T-helper 2 cell (primary cell): ENCODE measurements at regions not wholly inside any gene's neighbourhood (a gene's known extent, or its start where the extent isn't known, plus 50 kb on each side); places are given as distances from the start of the nearest gene placed in this dataset.
"Not testable (repeated sequence)": the region's sequence is repeated elsewhere in the genome, so short reads cannot be mapped to it uniquely, and the experiment has no call there.

Experiments
- DNase-seq, 5 experiments: peaks; one replicate each; pipeline versions ENCODE4 v3.0.0 to v3.0.0-alpha.2; 2012 to 2022

- DNase-seq, result not testable (repeated sequence)
These were observed 249.0 kb downstream of the SLCO4C1 start for GRCh38 chr5:102047073-102047472.

GRCh38 chr5:102040326-102040725 is 255.8 kb downstream of the SLCO4C1 start:
- DNase-seq, result no peak

- DNase-seq, result no peak
These were observed 259.2 kb downstream of the SLCO4C1 start for GRCh38 chr5:102036927-102037326.

GRCh38 chr5:102031711-102032110 is 264.4 kb downstream of the SLCO4C1 start:
- no peak for DNase-seq

GRCh38 chr5:102018690-102019089 is 277.4 kb downstream of the SLCO4C1 start:
- no peak for DNase-seq

GRCh38 chr5:102018279-102018678 is 277.8 kb downstream of the SLCO4C1 start:
- DNase-seq, result no peak

GRCh38 chr5:102014371-102014770 is 281.7 kb downstream of the SLCO4C1 start:
- no peak for DNase-seq

GRCh38 chr5:102010644-102011043 is 285.4 kb downstream of the SLCO4C1 start:
- DNase-seq, result no peak

GRCh38 chr5:101997235-101997634 is 298.8 kb downstream of the SLCO4C1 start:
- DNase-seq, result no peak

- DNase-seq, result no peak
These were observed 300.5 kb downstream of the SLCO4C1 start for GRCh38 chr5:101995585-101995984.

GRCh38 chr5:101991486-101991885 is 304.6 kb downstream of the SLCO4C1 start:
- no peak for DNase-seq

GRCh38 chr5:101989659-101990058 is 306.4 kb downstream of the SLCO4C1 start:
- DNase-seq, result no peak

- peak in 1 of 5 experiments; percentile 36 for DNase-seq
These were observed 318.2 kb downstream of the SLCO4C1 start for GRCh38 chr5:101977729-101978345.

GRCh38 chr5:101976933-101977332 is 319.2 kb downstream of the SLCO4C1 start:
- no peak for DNase-seq

GRCh38 chr5:101969742-101970141 is 326.3 kb downstream of the SLCO4C1 start:
- DNase-seq, result no peak

GRCh38 chr5:101966476-101966875 is 329.6 kb downstream of the SLCO4C1 start:
- no peak for DNase-seq

GRCh38 chr5:101955891-101956290 is 340.2 kb downstream of the SLCO4C1 start:
- DNase-seq, result no peak

GRCh38 chr5:101950019-101950418 is 346.1 kb downstream of the SLCO4C1 start:
- DNase-seq, result no peak

- no peak for DNase-seq
These were observed 347.5 kb downstream of the SLCO4C1 start for GRCh38 chr5:101948615-101949014.

GRCh38 chr5:101943784-101944183 is 352.3 kb downstream of the SLCO4C1 start:
- DNase-seq, result peak in 1 of 5 experiments; percentile 20

GRCh38 chr5:101942321-101942882 is 353.7 kb downstream of the SLCO4C1 start:
- peak in 1 of 5 experiments; percentile 25 for DNase-seq

- DNase-seq, result no peak
These were observed 359.0 kb downstream of the SLCO4C1 start for GRCh38 chr5:101937041-101937440.

- no peak for DNase-seq
These were observed 361.0 kb downstream of the SLCO4C1 start for GRCh38 chr5:101935086-101935485.

- DNase-seq, result no peak
These were observed 363.5 kb downstream of the SLCO4C1 start for GRCh38 chr5:101932599-101932998.

GRCh38 chr5:101929628-101930027 is 366.5 kb downstream of the SLCO4C1 start:
- no peak for DNase-seq
